ENCODE measurements at regions not wholly inside any gene's neighbourhood (a gene's known extent, or its start where the extent isn't known, plus 50 kb on each side); places are given as distances from the start of the nearest gene placed in this dataset.

- no peaks in the 10 kb centered on the region for H3K79me1 ChIP-seq (ENCODE audit: low read depth in 1 of 2, low read length in 2 of 2)
- H3K4me3 ChIP-seq (ENCODE audit: insufficient read depth, low read depth, low read length), result no peak overlapping the region
- H2BK5ac ChIP-seq (ENCODE audit: low read depth, low read length, poor library complexity, severe bottlenecking), result no peak overlapping the region
- H4K91ac ChIP-seq (ENCODE audit: insufficient read depth, low read depth, low read length), result no peak overlapping the region
- no peak overlapping the region for H3K14ac ChIP-seq (replicated peaks; ENCODE audit: low read depth, low read length)
- ATAC-seq (ENCODE audit: low read depth) (no peak), DNase-seq (no peak)
- no peaks in the 10 kb centered on the region for H4K20me1 ChIP-seq (ENCODE audit: insufficient read depth, low read length)
- H2AK5ac ChIP-seq (ENCODE audit: low read depth, low read length), result no peak overlapping the region
- H3K18ac ChIP-seq (ENCODE audit: low read depth, low read length), result no peak overlapping the region
- BruUV-seq (replicated peaks), result no TSS peak
- H2BK15ac ChIP-seq (ENCODE audit: low read depth, low read length), result no peak overlapping the region
- no peak overlapping the region for H2BK120ac ChIP-seq (ENCODE audit: low read depth, low read length)
- no peak overlapping the region for H3K27ac ChIP-seq (ENCODE audit: insufficient read depth, low read length)
- no peaks in the 10 kb centered on the region for H3K9me3 ChIP-seq (ENCODE audit: control insufficient read depth, insufficient read depth, low read length)
- no peak overlapping the region for H3K56ac ChIP-seq (ENCODE audit: extremely low read depth, insufficient read depth, low read length)
- H3K9me1 ChIP-seq (ENCODE audit: insufficient read depth, low read length), result peaks cover 5% of the 10 kb centered on the region
- H3K4me1 ChIP-seq (ENCODE audit: control insufficient read depth, insufficient read depth, low read length), result peaks cover 2% of the 10 kb centered on the region; the same call in 1 of the 2 replicates
- no peak overlapping the region for H3K23ac ChIP-seq (ENCODE audit: low read depth, low read length)
- dilution Hi-C loops (cut with HindIII; ENCODE audit: low sequenced_read_pairs, unreplicated experiment) (no loop called here), intact Hi-C loops (cut with micrococcal nuclease) (loop anchor here (10.0 kb wide), 3 partner anchors 321 to 1021 kb away; no protein-coding TSS in a partner anchor), in situ Hi-C loops (cut with MboI; ENCODE audit: low sequenced_read_pairs) (no loop called here)
- H2BK20ac ChIP-seq (ENCODE audit: low read depth, low read length), result no peak overlapping the region
- H2AFZ ChIP-seq (replicated peaks; ENCODE audit: low read length, poor library complexity), result no peak overlapping the region
- H2AK9ac ChIP-seq (replicated peaks; ENCODE audit: low read depth, low read length, poor library complexity), result no peak overlapping the region
- no peak overlapping the region for H3K4ac ChIP-seq (ENCODE audit: low read depth, low read length)
- CTCF ChIA-PET, result interaction anchor here (0.5 kb wide), 1 partner anchor 237 kb away, joined by 3 read pairs; no protein-coding TSS in a partner anchor
- no peak overlapping the region for H4K5ac ChIP-seq (ENCODE audit: low read depth, low read length)
- H3K27me3 ChIP-seq (ENCODE audit: control insufficient read depth, insufficient read depth, low read length), result no peaks in the 10 kb centered on the region
- H3K36me3 ChIP-seq (ENCODE audit: control insufficient read depth, insufficient read depth, low read length), result no peaks in the 10 kb centered on the region
- no peak overlapping the region for H3K9ac ChIP-seq (ENCODE audit: low read depth, low read length)
- WGBS, 2 experiments (ENCODE audit: extremely low coverage in 2 of 2, insufficient read length in 1 of 2), result no CpG with 5 or more reads among the region's 13 CpGs
- no peak overlapping the region for H3K4me2 ChIP-seq (ENCODE audit: low read depth, low read length)
- TF ChIP-seq SMC3 (IDR thresholded peaks at IDR 0.05; ENCODE audit: low read depth, low read length), result no peak
- no peak for TF ChIP-seq USF2 (IDR thresholded peaks at IDR 0.05; ENCODE audit: low read depth, low read length)
- no peak for TF ChIP-seq FOS (IDR thresholded peaks at IDR 0.05; ENCODE audit: low read depth, low read length)
- TF ChIP-seq CHD1 (IDR thresholded peaks at IDR 0.05; ENCODE audit: low read depth, low read length), result no peak
- POLR2A ChIA-PET (ENCODE audit: unreplicated experiment), result no interaction called here
- no peak overlapping the region for H4K8ac ChIP-seq (ENCODE audit: low read depth in 2 of 2, low read length in 2 of 2)
These were observed 230.1 kb upstream of the FAT1 start for GRCh38 chr4:186953599-186954260.
